Activated CD4-positive, alpha-beta T cell treated with anti-CD3 and anti-CD28 coated beads, Interleukin-2, Interleukin-6, amounts not matched to agents 100 ng/mL and 50 ng/mL, durations not matched to agents 16 hours and 8 hours (primary cell): ENCODE measurements at regions not wholly inside any gene's neighbourhood (a gene's known extent, or its start where the extent isn't known, plus 50 kb on each side); places are given as distances from the start of the nearest gene placed in this dataset.

Experiments
- DNase-seq: peaks from one replicate; pipeline ENCODE4 v3.0.0-alpha.2; 2020

DNA sequence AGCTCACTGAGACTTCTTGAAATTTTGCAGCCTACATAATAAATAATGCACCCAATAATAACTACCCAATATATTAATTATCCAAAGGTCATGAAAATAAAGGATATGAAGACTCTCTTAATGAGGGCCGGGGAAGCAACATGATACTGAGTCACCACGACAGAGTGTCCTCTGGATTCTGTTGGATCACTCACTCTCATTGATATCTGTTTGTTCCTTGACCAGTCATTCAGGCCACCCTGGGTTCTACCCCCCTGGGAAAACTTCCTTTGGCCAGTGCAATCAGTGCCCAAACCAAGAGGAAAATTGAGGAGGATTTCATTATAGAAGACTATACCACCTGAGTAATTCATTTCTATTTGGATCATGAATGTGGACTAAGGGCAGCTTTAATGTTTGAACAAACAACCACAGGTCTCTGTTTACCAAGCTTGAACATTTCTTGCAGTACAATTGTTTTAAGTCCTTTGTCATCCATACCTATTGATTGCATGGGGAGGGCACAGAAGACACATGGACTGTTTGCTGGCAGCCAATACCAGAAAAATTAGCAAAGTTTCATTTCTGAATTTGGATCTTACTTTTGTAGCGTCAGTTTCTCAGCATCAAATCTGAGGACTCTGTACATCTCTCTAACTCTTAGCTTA, 137.2 kb upstream of the FGGY start:
- DNase-seq, result no peak

DNA sequence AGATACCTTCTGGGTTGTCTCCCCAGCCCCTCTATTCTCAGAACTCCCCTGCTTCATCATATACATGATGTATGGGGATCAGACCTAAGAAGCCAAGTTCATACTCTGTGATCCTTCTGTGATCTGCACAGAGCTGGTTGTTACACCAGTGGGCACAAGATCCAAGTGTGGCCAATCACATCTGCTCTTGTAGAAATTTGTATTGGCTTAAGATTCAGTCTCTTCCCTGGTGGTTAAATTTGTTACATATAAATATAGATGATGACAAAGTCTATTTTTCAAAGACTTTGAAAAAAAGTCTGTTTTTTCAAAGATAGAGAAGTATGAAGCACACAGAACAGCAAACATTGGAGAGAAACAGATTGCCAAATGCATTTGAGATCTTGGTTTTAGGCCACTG, 135.8 kb upstream of the FGGY start:
- DNase-seq, result no peak

GRCh38 chr1:59162665-59163064, 134.2 kb upstream of the FGGY start:
- DNase-seq, result no peak

GRCh38 chr1:59163268-59164092, 133.4 kb upstream of the FGGY start:
- no peak for DNase-seq

GRCh38 chr1:59164371-59164770, 132.5 kb upstream of the FGGY start:
- DNase-seq, result no peak

GRCh38 chr1:59165353-59165752, 131.5 kb upstream of the FGGY start:
- no peak for DNase-seq

DNA sequence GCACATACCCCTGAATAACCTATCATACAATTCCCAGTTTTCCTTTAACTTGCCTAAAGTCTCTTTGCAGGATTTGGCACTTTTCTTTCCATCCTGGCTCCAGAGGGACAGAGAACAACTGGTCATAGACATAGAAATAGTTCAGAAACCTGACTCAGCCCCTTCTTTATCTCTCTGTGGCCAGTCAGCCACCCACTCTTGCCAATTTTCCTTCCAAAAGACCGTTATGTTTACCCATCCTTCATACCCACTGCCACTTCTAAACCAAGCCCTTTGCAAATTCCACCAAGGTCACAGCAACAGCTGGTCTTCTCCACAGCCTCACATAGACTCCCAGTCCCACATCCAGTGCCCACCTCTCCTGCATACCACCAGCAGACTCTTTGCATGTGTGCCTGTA, 127.2 kb upstream of the FGGY start:
- DNase-seq, result no peak

GRCh38 chr1:59170659-59171058, 126.2 kb upstream of the FGGY start:
- no peak for DNase-seq

DNA sequence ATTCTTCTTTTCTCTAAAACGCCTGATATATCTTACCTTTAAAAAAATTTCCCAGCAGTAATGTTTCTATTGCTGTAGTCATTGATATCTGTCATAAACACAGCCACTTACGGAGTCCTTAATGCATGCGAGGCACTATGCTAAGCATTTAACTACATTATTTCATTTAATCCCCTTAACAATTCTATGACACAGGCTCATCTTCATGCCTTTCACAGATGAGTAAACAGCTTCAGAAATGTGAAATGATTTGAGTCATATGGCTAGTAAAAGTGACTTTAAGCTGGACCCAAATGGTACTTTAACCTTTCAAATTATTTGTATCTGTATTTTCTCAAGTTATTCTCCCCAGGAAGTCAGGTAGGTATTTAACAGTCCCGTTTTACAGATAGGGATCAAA, 125.1 kb upstream of the FGGY start:
- DNase-seq, result no peak

- no peak for DNase-seq
Measured at GRCh38 chr1:59172693-59173092, 124.2 kb upstream of the FGGY start.

GRCh38 chr1:59173721-59174120, 123.2 kb upstream of the FGGY start:
- DNase-seq, result no peak

GRCh38 chr1:59176471-59176870, 120.4 kb upstream of the FGGY start:
- DNase-seq, result no peak

DNA sequence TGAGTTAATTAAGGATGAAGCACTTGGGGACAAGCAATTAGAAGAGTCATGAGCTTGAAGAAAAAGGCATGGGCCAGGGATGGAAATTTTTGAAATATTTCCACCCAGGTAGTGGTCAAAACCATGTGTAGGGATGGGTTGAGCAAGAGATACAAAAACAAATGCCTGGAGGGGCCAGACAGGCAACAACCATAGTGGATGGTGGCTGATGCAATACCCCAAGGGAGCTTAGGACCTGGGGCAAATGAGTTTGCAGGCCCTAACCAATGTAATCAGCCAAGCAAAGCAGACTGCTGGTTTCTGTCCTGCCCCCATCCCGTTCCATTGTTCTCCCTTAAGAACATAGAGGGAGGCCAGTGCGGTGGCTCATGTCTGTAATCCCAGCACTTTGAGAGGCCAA, 119.1 kb upstream of the FGGY start:
- DNase-seq, result no peak

DNA sequence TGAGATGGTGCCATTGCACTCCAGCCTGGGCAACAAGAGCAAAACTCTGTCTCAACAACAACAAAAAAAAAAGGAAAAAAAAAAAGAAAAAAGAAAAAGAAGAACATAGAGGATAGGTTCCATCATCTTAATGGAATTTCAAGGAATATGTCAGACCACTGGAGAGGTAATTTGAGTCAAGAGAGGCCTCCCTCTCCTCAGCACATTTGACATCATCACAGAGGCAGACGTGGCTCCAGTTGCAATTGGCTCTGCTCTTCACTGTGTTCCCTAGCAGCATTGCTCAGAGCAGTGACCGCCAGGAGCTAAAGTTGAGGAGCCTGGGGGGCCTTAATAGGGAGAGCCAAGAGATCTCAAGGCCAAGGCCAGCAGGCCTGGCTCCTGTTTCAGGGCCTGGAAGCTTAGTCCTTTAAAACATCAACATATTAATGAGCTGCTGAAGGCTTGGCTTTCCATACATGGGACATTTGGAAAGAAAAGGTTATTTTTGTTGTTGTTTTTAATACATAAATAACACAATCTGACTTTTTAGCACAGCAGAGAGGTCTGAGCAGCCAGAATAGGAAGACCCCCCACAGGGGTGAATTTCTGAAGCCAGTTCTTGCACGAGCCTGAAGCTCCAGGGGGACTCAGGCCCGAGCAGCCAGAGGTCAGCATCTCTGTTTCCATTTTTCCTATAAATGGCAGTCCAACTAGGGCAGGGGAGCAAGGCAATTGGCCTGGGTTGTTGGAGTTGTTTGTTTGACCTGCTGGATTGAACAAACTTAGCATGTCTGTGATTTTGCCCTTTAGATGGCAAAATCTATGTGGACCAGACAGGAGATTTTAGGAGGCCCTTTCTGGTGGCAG, 118.3 kb upstream of the FGGY start:
- DNase-seq, result no peak

GRCh38 chr1:59179673-59180072, 117.2 kb upstream of the FGGY start:
- DNase-seq, result no peak

- DNase-seq, result no peak
Measured at GRCh38 chr1:59180735-59181134, 116.2 kb upstream of the FGGY start.

- DNase-seq, result no peak
Measured at GRCh38 chr1:59183749-59184317, 113.1 kb upstream of the FGGY start.

DNA sequence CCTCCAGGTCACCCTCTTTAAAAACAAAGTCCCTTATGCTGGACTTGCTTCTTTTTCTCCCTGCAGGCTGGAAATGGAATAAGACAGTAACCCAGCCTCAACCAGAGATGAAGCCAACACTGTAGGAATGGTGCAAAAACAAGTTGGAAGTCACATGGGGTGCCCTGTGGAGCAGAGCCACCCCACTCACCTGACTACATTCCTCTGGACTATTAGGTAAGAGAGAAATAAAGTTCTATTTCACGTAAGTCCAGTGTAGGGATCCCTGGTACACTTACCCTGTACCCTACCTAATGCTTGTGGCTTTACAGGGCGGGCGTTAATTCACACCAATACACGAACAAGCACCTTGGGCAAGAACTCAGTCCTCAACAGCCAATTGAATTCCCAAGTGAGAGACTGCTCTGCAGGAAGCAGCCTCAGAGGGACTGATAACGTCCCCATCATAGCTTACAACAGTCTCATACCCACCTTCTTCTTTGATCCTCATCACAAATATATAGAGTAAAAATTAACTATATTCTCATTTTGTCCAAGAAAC, 112.5 kb upstream of the FGGY start:
- DNase-seq, result no peak

GRCh38 chr1:59185163-59185860, 111.6 kb upstream of the FGGY start:
- DNase-seq, result no peak

GRCh38 chr1:59186656-59187055, 110.2 kb upstream of the FGGY start:
- no peak for DNase-seq

DNA sequence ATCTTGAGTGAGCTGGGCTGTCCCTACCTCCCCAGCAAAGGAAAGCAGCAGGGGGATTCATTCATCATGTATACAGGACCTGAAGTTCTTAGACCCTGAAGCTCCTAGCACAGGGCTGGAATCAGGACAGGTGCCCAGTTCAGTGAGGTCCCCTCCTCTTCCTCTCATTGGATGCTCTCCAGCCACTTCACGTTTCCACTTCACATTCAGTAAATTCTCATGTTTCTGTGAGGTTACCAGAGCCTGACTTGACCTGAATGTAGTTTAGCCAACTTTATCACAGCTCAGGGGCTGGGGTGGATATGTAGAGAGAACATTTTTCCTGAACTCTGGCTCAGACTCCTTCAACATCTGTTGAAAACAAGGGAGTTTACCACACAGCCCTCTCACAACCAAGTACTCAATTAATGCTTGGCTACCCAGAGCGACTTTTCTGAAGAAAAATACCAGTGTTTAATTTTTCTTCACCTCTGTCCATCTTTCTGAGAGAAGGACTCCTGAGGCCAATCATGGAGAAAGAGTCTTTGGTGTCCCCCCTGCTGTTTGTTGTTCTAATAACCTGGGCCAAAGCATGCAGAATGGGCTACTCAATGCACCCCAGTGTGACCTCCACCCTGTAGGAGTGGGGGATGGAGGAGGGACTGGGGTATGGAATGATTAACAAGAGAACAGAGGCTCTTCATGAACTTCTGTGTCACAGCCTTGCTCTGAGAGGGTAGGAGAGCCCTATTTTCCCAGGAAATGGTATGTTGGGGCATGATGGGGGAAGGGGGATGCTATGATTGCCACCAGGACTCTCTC, 108.3 kb upstream of the FGGY start:
- no peak for DNase-seq
